CD14-positive monocyte (primary cell): ENCODE measurements at regions not wholly inside any gene's neighbourhood (a gene's known extent, or its start where the extent isn't known, plus 50 kb on each side); places are given as distances from the start of the nearest gene placed in this dataset.

ENCODE experiments used
- DNase-seq, 3 donors: peaks; one replicate each; pipeline ENCODE4 v3.0.0-alpha.2; 2011 to 2022
- H2AFZ ChIP-seq: 2 replicates; pipeline ENCODE4 v1.6.0; 2012; ENCODE audit warnings: mild to moderate bottlenecking, low read depth, low read length, inconsistent platforms; ENCODE audit not compliant: insufficient read depth, poor library complexity, severe bottlenecking
- H3K27ac ChIP-seq, 2 donors: 1 replicate in 1 of 2; 2 replicates in 1 of 2; pipeline ENCODE4 v1.5.1; 2012 to 2013; ENCODE audit warnings: low read length in 2 of 2, control low read depth in 1 of 2, inconsistent platforms in 1 of 2, low read depth in 1 of 2, mild to moderate bottlenecking in 1 of 2
- H3K27me3 ChIP-seq, 2 donors: one replicate each; pipeline versions ENCODE4 v1.6.0 to v1.6.1; 2011 to 2013; ENCODE audit warnings: low read length in 2 of 2; ENCODE audit not compliant: control insufficient read depth in 2 of 2, insufficient read depth in 2 of 2
- H3K36me3 ChIP-seq, 2 donors: replicated peaks in 1 of 2; 1 replicate in 1 of 2; 2 replicates in 1 of 2; pipeline versions ENCODE4 v1.5.1 to v1.6.1; 2012 to 2013; ENCODE audit warnings: low read length in 2 of 2, control low read depth in 1 of 2, inconsistent platforms in 1 of 2, mild to moderate bottlenecking in 1 of 2; ENCODE audit not compliant: insufficient read depth in 2 of 2, control insufficient read depth in 1 of 2
- H3K4me1 ChIP-seq, 2 donors: 1 replicate in 1 of 2; 2 replicates in 1 of 2; pipeline versions ENCODE4 v1.5.1 to v1.6.1; 2012 to 2013; ENCODE audit warnings: low read length in 2 of 2, control low read depth in 1 of 2, inconsistent platforms in 1 of 2, mild to moderate bottlenecking in 1 of 2, moderate library complexity in 1 of 2; ENCODE audit not compliant: insufficient read depth in 2 of 2, control insufficient read depth in 1 of 2
- H3K4me2 ChIP-seq: replicated peaks from 2 replicates; pipeline ENCODE3; 2012; ENCODE audit warnings: low read length, moderate library complexity, mild to moderate bottlenecking; ENCODE audit not compliant: poor library complexity, severe bottlenecking; ENCODE audit errors: extremely low read depth
- H3K4me3 ChIP-seq, 3 experiments: fragments of 200-600 bp in 1 of 3; sonication (generic) in 1 of 3; replicated peaks in 1 of 3; 1 replicate in 2 of 3; 2 replicates in 1 of 3; pipeline ENCODE4 v1.5.1; 2011 to 2013; ENCODE audit warnings: low read length in 3 of 3, mild to moderate bottlenecking in 3 of 3, control low read depth in 2 of 3, low read depth in 2 of 3, inconsistent platforms in 1 of 3, moderate library complexity in 1 of 3
- H3K79me2 ChIP-seq: 2 replicates; pipeline ENCODE4 v1.6.0; 2012; ENCODE audit warnings: mild to moderate bottlenecking, control low read depth, inconsistent platforms, low read length, moderate library complexity; ENCODE audit not compliant: insufficient read depth
- H3K9ac ChIP-seq: 2 replicates; pipeline ENCODE4 v1.6.0; 2017; ENCODE audit warnings: low read length, mild to moderate bottlenecking; ENCODE audit not compliant: insufficient read depth, poor library complexity, severe bottlenecking
- H3K9me3 ChIP-seq, 2 donors: replicated peaks in 1 of 2; 1 replicate in 1 of 2; 2 replicates in 1 of 2; pipeline versions ENCODE4 v1.5.1 to v1.6.1; 2012 to 2013; ENCODE audit warnings: low read length in 2 of 2, control low read depth in 1 of 2; ENCODE audit not compliant: control insufficient read depth in 1 of 2, insufficient read depth in 1 of 2
- H4K20me1 ChIP-seq: 2 replicates; pipeline ENCODE4 v1.6.0; 2012; ENCODE audit warnings: mild to moderate bottlenecking, low read length, control low read depth, moderate library complexity; ENCODE audit not compliant: insufficient read depth
- H3K27ac Mint-ChIP-seq, 7 donors: one replicate each; pipeline ENCODE4 v1.8.0; 2020; ENCODE audit warnings: mild to moderate bottlenecking in 7 of 7, mixed read lengths in 7 of 7, moderate library complexity in 6 of 7, inconsistent platforms in 2 of 7
- H3K27me3 Mint-ChIP-seq, 3 donors: one replicate each; pipeline ENCODE4 v1.8.0; 2021 to 2022; ENCODE audit warnings: low read depth in 3 of 3, mild to moderate bottlenecking in 3 of 3, mixed read lengths in 3 of 3, moderate library complexity in 3 of 3, inconsistent platforms in 1 of 3
- H3K36me3 Mint-ChIP-seq, 2 donors: one replicate each; pipeline ENCODE4 v1.8.0; 2020; ENCODE audit warnings: mixed read lengths in 2 of 2, inconsistent platforms in 1 of 2, mild to moderate bottlenecking in 1 of 2
- H3K4me1 Mint-ChIP-seq: one replicate; pipeline ENCODE4 v1.8.0; 2020; ENCODE audit warnings: mild to moderate bottlenecking, mixed read lengths
- H3K4me3 Mint-ChIP-seq, 2 donors: one replicate each; pipeline ENCODE4 v1.8.0; 2020; ENCODE audit warnings: mild to moderate bottlenecking in 2 of 2, mixed read lengths in 2 of 2, moderate library complexity in 1 of 2
- H3K9me3 Mint-ChIP-seq, 7 donors: one replicate each; pipeline ENCODE4 v1.8.0; 2020 to 2022; ENCODE audit warnings: mixed read lengths in 7 of 7, mild to moderate bottlenecking in 6 of 7, moderate library complexity in 6 of 7, inconsistent platforms in 2 of 7
- WGBS: methylation state at CpG from one replicate; pipeline ENCODE4 v1.1.5; 2013; ENCODE audit warnings: missing lambda C conversion rate; ENCODE audit not compliant: insufficient coverage; 5-methylcytosine and 5-hydroxymethylcytosine counted together
- intact Hi-C, 2 donors: fragments of 100-400 bp; cut with micrococcal nuclease; formaldehyde crosslinking; loops; one replicate each; pipeline versions ENCODE4 v1.15.0 to v1.15.1; 2023
- TF ChIP-seq, protein P1 (sequence below): fragments of 200-600 bp; IDR thresholded peaks from one replicate; pipeline ENCODE4 v1.8.0; 2022; ENCODE audit warnings: antibody characterized with exemption, mild to moderate bottlenecking

GRCh38 chr4:71094201-71094600 lies 100.8 kb downstream of the DCK start:
- H3K27me3 ChIP-seq, result no peaks in the 10 kb centered on the region
- H3K36me3 ChIP-seq, result no peaks in the 10 kb centered on the region
- Mint-ChIP-seq H3K27ac (no peak overlapping the region), H3K36me3 (no peaks in the 10 kb centered on the region), H3K9me3 (peaks cover 7 to 19% (median 11%) of the 10 kb centered on the region in 7 donors), H3K27me3 (no peaks in the 10 kb centered on the region), H3K4me1 (peaks cover 4% of the 10 kb centered on the region), H3K4me3 (no peak overlapping the region)
- H2AFZ ChIP-seq, result no peak overlapping the region
- H3K4me2 ChIP-seq, result no peak overlapping the region
- no peaks in the 10 kb centered on the region for H3K79me2 ChIP-seq
- DNase-seq, result no peak
- H3K4me1 ChIP-seq, result no peaks in the 10 kb centered on the region
- TF ChIP-seq, protein P1, sequence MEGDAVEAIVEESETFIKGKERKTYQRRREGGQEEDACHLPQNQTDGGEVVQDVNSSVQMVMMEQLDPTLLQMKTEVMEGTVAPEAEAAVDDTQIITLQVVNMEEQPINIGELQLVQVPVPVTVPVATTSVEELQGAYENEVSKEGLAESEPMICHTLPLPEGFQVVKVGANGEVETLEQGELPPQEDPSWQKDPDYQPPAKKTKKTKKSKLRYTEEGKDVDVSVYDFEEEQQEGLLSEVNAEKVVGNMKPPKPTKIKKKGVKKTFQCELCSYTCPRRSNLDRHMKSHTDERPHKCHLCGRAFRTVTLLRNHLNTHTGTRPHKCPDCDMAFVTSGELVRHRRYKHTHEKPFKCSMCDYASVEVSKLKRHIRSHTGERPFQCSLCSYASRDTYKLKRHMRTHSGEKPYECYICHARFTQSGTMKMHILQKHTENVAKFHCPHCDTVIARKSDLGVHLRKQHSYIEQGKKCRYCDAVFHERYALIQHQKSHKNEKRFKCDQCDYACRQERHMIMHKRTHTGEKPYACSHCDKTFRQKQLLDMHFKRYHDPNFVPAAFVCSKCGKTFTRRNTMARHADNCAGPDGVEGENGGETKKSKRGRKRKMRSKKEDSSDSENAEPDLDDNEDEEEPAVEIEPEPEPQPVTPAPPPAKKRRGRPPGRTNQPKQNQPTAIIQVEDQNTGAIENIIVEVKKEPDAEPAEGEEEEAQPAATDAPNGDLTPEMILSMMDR, result no peak
- H3K27ac ChIP-seq, result no peak overlapping the region
- intact Hi-C loops, result no loop called here
- H3K4me3 ChIP-seq, result no peak overlapping the region
- no peak overlapping the region for H3K9ac ChIP-seq
- H3K9me3 ChIP-seq, result peaks cover 0 to 10% of the 10 kb centered on the region in 2 donors
- no peaks in the 10 kb centered on the region for H4K20me1 ChIP-seq

DNA sequence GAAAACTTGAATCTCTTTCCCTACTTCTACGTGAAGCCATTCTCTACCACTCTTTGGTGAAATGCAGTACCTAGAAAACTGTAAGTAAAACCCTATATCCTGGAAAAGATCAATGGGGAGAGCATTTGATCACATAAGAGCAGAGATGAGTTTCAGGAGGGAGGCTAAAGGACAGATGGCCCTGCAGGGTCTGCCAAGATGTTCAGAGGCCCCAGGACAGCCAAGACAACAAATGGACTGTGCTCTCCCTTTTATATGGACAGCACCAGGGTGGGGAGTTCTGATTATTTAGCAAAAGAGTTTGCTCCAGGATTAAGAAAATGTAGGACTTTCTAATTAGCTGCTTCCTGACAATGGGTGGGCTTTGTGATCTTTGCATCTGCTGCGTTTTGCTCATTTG lies 101.7 kb downstream of the DCK start:
- no peaks in the 10 kb centered on the region for H3K36me3 Mint-ChIP-seq
- peaks cover 4% of the 10 kb centered on the region for H3K4me1 Mint-ChIP-seq
- no CpG with 5 or more reads among the region's 2 CpGs for WGBS
- Histone ChIP-seq H3K79me2 (no peaks in the 10 kb centered on the region), H3K36me3 (no peaks in the 10 kb centered on the region), H4K20me1 (no peaks in the 10 kb centered on the region), H3K27ac (no peak overlapping the region), H3K4me1 (no peaks in the 10 kb centered on the region), H3K27me3 (no peaks in the 10 kb centered on the region), H3K9me3 (peaks cover 0 to 3% of the 10 kb centered on the region in 2 donors), H3K4me2 (no peak overlapping the region), H3K9ac (no peak overlapping the region), H3K4me3 (no peak overlapping the region), H2AFZ (no peak overlapping the region)
- TF ChIP-seq, protein P1, result no peak
- intact Hi-C loops, result no loop called here
- DNase-seq, result no peak
- no peak overlapping the region for H3K27ac Mint-ChIP-seq
- no peaks in the 10 kb centered on the region for H3K27me3 Mint-ChIP-seq
- H3K4me3 Mint-ChIP-seq, result no peak overlapping the region
- H3K9me3 Mint-ChIP-seq, result peaks cover 0 to 18% (median 5%) of the 10 kb centered on the region in 7 donors
